SKM-1 (cell line): ENCODE measurements at regions not wholly inside any gene's neighbourhood (a gene's known extent, or its start where the extent isn't known, plus 50 kb on each side); places are given as distances from the start of the nearest gene placed in this dataset.
A peak's percentile ranks its signal among the peaks of the same experiment; 100 is the strongest.

Experiments
- DNase-seq: peaks from one replicate; lab custom pipeline; 2025; ENCODE audit not compliant: unreplicated experiment; lab: John Stamatoyannopoulos, UW

DNA sequence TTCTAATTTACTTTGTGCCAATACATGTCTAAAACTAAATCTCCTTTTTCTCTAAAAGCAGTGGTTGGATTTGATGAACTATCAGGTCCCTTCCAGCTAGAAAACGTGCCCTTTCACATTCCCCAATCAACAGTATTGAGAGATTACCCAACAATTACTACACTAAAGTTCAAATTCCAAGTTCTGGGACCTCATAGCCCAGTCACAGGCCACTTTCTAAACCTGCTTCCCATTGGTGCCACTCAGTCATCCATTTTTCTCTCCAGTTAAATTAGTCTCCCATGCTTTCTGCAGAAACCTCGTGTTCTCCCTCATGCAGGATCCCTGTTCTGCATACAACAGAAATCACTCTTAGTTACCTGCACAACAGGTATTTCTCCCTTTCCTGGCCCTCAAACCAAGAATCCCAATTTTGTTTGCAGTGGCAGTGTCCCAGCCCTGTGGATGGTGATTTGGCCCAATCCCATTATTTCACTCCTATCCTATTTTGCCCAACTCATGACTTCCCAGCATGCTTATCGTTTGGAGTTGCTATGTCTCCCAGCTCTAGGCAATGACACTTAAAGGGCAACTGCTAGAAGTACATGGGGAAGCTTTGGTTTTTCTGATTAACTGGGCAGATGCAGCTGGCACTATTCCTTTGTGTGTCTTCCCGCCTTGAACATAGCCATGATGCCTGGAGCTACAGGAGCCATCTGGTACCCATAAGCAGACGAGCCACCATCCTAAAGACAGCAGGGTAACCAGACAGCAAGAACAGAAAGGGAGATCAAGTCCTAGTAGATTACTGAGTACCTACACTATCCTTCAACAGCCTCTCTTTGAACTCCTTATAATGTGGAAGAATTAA lies 224.2 kb downstream of the MINAR1 start:
- DNase-seq = no peak

DNA sequence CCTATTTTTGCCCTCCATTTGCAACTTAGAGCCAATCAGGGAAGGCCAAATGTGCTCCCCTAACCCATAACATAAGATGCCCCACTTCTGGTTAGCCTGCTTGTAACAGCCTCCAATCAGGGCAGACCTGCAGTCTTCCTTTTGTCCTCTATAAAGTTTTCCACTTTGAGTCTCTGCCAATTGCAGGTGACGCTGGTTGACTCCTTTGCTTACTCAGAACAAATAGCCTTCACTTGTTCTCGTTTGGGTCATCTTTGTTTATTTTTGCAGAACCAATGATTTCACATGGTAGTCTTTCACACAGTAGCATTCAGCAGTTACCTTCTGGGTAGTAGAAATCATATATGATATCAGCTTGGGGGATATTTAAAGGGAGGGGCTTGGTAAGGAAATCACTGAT lies 225.6 kb downstream of the MINAR1 start:
- no peak for DNase-seq

DNA sequence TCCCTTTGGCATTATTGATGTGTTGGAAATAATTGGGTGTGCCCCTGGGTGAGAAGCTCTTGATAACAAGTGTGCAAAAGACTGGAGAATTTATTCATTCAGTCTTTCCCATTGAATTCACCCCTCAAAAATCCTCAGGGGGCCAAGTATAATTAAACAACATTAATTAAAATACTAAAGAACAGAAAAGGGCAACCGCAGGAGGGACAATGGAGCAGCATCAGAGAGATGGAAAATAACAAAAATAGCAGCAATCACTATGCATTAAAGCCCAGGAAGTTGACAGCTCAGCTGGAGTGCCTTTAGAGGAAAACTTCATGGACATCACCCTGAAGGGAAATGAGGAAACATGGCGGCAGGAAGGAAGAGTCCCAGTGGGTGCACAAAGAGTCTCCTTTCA lies 227.6 kb downstream of the MINAR1 start:
- DNase-seq = no peak

DNA sequence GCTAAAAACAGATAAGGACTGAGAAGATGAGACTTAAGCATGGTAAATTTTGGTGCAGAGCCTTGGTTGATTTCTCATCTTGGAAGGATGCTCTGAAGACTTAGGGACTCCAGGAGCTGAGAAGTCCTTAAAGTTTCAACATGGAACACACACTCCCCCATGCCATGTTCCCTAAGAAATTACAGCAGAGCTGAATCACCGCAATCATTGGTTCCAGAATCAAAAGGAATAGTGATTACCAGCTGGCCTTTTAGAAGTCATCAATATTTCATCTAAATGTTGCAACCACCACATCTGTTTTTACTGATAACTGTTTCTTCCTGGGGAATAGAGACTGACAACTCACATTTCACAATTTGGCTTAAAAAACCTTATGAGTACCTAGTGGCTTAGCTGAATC lies 229.3 kb downstream of the MINAR1 start:
- no peak for DNase-seq

DNA sequence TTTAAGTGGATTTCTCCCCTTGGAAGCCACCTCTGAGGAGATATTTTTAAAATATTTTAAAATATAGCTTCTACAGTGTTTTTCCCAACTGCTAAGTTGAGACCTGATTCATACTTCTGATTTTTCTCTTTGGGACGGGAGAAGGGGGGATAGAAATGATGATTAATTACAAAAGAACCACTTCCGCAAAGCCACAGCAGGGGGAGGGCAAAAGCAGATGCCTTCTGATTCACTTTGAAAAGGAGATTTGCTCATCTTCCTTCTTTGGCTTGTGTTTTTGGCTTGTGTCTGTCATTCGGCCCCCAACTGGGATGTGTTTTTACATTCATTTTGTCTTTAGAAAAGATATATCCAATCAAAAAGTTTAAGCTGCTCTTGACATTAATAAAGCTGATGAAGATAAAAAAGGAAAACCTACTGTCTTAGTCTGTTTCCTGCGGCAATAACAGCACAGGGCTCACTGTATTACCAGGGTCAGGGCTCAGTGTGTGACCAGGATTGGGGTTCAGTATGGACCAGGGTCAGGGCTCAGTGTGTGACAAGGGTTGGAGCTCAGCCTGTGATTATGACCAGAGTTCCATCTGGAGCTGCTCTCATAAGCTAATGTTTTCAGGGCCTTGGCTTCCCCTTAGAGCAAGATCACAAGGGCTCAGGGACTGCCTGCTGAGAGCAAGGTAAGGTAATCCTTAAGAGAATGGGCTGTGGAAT lies 223.2 kb downstream of the MTHFS start:
- no peak for DNase-seq

DNA sequence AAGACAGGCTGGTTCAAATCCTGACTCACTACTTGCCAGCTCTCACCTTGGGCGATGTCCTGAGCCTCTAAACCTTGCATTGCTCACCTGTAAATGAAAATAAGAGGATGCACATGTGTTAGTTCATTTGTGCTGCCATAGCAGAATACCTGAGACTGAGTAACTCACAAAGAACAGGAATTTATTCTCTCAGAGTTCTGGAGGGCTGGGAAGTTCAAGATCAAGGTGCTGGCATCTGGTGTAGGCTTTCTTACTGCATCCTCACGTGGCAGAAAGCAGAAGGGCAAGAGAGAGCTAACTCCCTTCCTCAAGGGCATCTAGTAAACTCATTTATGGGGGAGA lies 222.7 kb downstream of the MTHFS start:
- no peak for DNase-seq

DNA sequence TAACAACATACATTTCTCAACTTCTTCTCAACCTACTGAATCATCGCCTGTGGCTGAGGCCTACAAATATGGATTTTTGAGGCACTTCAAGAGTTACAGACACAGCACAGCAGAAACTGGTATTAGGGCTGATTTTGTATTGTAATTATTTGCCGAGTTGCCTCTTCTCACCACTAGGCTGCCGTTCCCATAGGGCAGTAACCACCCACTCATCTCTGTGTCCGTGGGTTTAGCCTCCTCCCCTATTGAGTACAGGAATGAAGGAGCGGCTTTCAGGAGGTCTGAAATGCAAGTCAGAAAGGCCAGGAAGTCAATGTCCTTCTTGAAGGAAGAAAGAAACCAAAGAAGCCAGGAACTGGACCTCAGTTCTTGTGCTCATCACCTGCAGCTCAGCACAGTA lies 220.8 kb downstream of the MTHFS start:
- no peak for DNase-seq

DNA sequence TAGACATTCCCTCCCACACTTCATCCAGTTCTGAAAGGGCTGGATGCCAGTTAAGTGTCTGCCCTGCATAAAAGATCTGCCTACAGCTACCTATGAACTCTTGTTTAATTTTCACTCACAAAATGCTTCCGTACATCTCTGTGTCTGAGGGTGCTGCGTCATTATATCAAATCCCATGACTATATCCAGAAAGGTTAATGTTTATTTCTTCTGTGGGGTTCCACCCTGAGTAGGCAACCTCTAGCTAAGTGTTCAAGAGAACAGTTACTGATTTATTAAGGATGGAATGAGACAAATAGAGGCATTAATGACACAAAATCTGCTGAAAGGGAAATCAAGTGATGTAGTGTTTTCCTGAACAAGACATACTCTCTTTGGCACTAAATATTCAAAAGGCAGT lies 220.2 kb downstream of the MTHFS start:
- DNase-seq = no peak

GRCh38 chr15:79677241-79677640 lies 219.6 kb downstream of the MTHFS start:
- no peak for DNase-seq

- DNase-seq = no peak
Measured at GRCh38 chr15:79678032-79678701, 218.6 kb downstream of the MTHFS start.

- no peak for DNase-seq
Measured at GRCh38 chr15:79680720-79681119, 216.1 kb downstream of the MTHFS start.

DNA sequence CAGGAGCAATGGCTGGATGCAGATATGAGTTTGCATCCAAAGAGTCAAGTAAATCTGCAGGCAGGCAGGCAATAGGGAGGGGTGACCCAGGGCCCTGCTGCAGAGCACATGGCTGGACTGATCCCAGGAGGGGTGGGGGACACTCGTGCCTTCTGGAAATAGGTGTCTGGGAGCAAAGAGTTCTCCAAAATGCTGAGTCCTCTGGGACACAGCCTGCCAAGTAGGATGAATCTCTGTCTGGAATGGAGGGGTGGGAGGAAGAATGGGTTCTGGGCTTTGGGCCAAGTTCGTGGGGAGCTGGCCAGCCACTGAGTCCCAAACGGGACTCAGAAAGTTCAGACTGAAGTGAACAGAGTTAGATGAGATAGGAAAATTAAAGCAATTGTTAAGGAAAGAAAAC lies 214.5 kb downstream of the MTHFS start:
- no peak for DNase-seq

- no peak for DNase-seq
Measured at GRCh38 chr15:79682851-79683288, 213.9 kb downstream of the MTHFS start.

GRCh38 chr15:79689030-79689429 lies 207.8 kb downstream of the MTHFS start:
- no peak for DNase-seq

DNA sequence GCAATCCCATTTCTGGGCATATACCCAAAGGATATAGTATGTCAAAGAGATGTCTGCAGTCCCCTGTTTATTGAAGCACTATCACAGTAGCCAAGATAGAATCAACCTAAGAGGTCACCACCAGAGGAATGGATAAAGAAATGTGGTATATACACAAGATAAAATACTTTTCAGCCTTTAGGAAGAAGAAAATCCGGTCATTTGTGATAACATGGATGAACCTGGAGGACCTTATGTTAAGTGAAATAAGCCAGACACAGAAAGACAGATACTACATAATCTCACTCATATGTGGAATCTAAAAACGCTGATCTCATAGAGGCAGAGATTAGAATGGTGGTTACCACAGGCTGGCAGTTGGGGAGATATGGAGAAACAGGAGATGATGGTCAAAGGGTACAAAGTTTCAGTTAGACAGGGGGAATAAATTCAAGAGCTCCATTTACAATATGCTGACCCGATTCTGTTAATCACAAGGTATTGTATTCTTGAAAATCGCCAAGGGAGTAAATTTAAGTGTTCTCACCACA lies 195.8 kb downstream of the MTHFS start:
- DNase-seq = no peak

DNA sequence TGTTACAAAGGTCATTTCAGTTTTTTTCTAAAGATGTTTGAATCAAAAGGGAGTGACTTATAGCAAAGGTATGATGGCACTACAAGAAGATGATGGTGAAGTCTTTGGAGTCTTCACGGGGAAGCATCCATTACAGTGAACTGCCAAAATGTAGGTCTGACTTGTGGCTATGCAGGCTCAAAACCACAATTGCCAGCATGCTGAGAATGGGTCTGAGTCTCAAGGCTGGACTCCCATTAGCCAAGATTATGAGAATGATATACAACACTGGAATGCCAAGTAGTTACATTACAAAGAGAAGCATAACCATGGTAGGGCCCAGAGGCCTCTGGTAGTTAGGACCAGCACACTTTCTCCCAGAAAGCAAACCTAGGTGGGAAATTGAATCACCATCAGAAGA lies 194.2 kb downstream of the MTHFS start:
- DNase-seq = no peak

DNA sequence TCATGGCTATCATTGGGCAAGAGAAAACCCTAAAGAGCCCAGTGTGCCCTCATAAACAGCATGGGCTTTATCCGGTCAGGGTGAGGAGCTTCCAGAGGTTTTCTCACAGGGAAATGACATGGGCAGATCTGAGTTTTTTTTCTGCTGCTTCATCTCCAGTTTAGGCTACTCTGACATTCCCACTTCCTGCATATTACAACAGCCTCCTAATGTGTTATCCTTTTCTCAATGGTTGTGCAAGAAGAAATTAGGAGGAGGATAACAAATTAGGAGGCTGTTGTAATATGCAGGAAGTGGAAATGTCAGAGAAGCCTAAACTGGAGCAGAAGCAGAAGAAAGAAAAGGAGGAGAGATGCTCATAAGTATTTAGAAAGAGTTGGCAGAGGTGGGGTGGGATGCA lies 175.6 kb downstream of the MTHFS start:
- no peak for DNase-seq

DNA sequence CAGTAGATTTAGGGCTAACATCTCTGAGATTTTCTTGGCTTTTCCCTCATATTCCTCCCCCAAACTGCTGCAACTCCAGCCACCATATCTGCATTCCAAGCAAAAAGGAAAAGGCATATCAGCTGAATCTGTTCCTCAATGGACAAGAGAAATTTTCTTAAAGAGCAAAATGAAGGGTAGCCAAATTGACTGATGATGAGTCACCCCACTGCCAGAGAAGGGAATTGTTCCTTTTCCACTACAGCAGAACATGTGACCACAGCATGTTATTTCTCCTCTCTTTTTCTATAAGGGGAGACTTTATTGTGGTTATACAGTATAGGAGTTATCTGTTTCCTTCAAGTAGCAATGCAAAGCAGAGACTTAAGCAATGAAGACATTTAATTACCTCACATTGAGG lies 172.5 kb downstream of the MTHFS start:
- DNase-seq = peak; percentile 31

- peak; percentile 18 for DNase-seq
Measured at GRCh38 chr15:79724804-79725203, 172.0 kb downstream of the MTHFS start.

DNA sequence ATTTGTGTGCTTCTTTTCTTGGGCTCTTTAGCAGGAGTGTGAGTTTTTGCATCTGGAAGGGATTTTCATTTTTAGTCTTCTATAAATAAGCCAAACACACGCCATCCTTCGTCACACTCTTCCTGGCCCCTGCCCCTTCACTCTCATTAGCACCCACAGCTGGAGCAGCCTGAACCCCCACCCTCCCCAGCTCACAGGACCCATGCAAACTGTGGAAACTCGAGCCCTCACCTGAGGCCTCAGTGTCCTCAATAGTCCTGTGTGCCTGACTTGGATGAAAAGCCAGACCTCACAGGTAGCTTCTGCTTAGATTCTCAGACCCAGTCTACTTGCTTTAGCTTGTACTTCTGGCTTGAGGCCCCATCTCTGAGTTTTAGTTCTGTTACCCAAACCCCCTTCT lies 167.9 kb downstream of the MTHFS start:
- no peak for DNase-seq

DNA sequence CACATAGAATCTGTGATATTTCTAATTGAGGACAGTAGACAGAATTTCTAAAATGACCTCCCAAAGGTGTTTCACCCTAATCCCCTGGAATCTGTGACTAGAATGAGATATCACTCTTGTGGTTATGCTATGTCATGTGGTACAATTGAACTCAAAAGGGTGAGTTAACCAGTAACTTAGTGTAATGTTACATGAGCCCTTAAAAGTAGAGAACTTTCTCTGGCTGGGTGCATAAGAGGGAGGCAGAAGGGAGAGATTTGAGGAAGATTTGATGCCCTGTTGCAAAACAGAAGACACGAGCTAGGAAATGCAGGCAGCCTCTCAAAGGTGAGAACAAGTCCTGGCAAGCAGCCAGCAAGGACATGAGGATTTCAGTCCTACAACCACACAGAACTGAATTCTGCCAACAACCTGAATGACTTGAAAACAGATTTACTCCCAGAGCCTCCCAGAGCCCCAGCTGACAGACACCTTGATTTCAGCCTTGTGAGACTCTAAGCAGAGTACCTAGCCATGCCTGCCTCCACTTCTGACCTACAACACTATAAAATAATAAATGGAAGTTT lies 160.3 kb downstream of the MTHFS start:
- DNase-seq = no peak

GRCh38 chr15:79738143-79738542 lies 158.7 kb downstream of the MTHFS start:
- DNase-seq = no peak
